HL-60 (cell line): ENCODE measurements at regions not wholly inside any gene's neighbourhood (a gene's known extent, or its start where the extent isn't known, plus 50 kb on each side); places are given as distances from the start of the nearest gene placed in this dataset.

Experiments used
- GABPA ChIP-seq: IDR thresholded peaks from 2 replicates; pipeline ENCODE4 v1.6.1; 2012; ENCODE audit warnings: low read depth
- POLR2AphosphoS5 ChIP-seq: IDR thresholded peaks from 2 replicates; pipeline ENCODE4 v1.6.1; 2012; ENCODE audit warnings: low read depth
- SPI1 ChIP-seq: IDR thresholded peaks from 2 replicates; pipeline ENCODE4 v1.6.1; 2012; ENCODE audit warnings: low read depth, mild to moderate bottlenecking, borderline replicate concordance
- TF ChIP-seq, protein P1 (sequence below): IDR thresholded peaks from one replicate; pipeline ENCODE4 v1.5.1; 2011; ENCODE audit warnings: low read length, control low read depth, inconsistent platforms; ENCODE audit not compliant: insufficient read depth
- TF ChIP-seq, protein P2 (sequence below): IDR thresholded peaks from 2 replicates; pipeline ENCODE4 v1.6.1; 2012; ENCODE audit warnings: low read depth; ENCODE audit not compliant: insufficient replicate concordance

DNA sequence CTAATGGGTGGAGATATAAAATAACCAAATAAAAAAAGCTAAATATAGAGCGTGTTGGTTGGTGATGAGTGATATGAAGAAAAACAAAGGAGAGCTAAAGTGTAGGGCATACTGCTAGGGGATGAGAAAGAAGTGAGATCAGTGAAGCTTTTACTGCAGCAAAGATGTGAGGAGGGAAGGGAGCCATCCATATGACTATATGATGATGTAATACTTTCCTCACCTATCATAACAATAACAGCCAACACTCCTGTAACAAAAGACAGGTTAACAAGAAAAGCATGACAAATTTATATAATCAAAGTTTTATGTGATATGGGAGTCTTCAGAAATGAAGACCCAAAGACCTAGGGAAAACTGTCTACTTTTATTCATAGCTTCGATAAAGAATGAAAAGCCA lies 57.4 kb upstream of the LRFN5 start:
- TF ChIP-seq, protein P1, sequence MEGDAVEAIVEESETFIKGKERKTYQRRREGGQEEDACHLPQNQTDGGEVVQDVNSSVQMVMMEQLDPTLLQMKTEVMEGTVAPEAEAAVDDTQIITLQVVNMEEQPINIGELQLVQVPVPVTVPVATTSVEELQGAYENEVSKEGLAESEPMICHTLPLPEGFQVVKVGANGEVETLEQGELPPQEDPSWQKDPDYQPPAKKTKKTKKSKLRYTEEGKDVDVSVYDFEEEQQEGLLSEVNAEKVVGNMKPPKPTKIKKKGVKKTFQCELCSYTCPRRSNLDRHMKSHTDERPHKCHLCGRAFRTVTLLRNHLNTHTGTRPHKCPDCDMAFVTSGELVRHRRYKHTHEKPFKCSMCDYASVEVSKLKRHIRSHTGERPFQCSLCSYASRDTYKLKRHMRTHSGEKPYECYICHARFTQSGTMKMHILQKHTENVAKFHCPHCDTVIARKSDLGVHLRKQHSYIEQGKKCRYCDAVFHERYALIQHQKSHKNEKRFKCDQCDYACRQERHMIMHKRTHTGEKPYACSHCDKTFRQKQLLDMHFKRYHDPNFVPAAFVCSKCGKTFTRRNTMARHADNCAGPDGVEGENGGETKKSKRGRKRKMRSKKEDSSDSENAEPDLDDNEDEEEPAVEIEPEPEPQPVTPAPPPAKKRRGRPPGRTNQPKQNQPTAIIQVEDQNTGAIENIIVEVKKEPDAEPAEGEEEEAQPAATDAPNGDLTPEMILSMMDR: no peak
- TF ChIP-seq POLR2AphosphoS5 (no peak), SPI1 (no peak), GABPA (no peak)
- TF ChIP-seq, protein P2, sequence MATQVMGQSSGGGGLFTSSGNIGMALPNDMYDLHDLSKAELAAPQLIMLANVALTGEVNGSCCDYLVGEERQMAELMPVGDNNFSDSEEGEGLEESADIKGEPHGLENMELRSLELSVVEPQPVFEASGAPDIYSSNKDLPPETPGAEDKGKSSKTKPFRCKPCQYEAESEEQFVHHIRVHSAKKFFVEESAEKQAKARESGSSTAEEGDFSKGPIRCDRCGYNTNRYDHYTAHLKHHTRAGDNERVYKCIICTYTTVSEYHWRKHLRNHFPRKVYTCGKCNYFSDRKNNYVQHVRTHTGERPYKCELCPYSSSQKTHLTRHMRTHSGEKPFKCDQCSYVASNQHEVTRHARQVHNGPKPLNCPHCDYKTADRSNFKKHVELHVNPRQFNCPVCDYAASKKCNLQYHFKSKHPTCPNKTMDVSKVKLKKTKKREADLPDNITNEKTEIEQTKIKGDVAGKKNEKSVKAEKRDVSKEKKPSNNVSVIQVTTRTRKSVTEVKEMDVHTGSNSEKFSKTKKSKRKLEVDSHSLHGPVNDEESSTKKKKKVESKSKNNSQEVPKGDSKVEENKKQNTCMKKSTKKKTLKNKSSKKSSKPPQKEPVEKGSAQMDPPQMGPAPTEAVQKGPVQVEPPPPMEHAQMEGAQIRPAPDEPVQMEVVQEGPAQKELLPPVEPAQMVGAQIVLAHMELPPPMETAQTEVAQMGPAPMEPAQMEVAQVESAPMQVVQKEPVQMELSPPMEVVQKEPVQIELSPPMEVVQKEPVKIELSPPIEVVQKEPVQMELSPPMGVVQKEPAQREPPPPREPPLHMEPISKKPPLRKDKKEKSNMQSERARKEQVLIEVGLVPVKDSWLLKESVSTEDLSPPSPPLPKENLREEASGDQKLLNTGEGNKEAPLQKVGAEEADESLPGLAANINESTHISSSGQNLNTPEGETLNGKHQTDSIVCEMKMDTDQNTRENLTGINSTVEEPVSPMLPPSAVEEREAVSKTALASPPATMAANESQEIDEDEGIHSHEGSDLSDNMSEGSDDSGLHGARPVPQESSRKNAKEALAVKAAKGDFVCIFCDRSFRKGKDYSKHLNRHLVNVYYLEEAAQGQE: no peak
